Pancreas (tissue), 10 donors: ENCODE measurements at regions not wholly inside any gene's neighbourhood (a gene's known extent, or its start where the extent isn't known, plus 50 kb on each side); places are given as distances from the start of the nearest gene placed in this dataset.

Experiments
- ATAC-seq, 4 donors: fragments of 200-7000 bp; cut with Tn5 transposase; one replicate each; pipeline versions ENCODE4 v1.8.0 to v1.9.1; 2020; ENCODE audit warnings: mild to moderate bottlenecking in 4 of 4, moderate library complexity in 4 of 4
- DNase-seq, 6 donors: peaks; one replicate each; pipeline ENCODE4 v3.0.0-alpha.2; 2020
- FAIRE-seq: peaks from 2 replicates; lab custom pipeline; 2012; peaks lifted over from hg19 to GRCh38; lab: Jason Lieb, UNC
- H3K27ac ChIP-seq, 4 donors: fragments of 200-600 bp; sonication (generic); 1 replicate in 3 of 4; 2 replicates in 1 of 4; pipeline versions ENCODE4 v1.5.0 to v1.8.0; 2020
- H3K27me3 ChIP-seq, 4 donors: fragments of 200-600 bp; one replicate each; pipeline ENCODE4 v1.8.0; 2021
- H3K36me3 ChIP-seq, 3 donors: fragments of 200-600 bp; sonication (generic) in 1 of 3; one replicate each; pipeline versions ENCODE4 v1.5.0 to v1.8.0; 2020 to 2021
- H3K4me1 ChIP-seq, 3 donors: fragments of 200-600 bp; one replicate each; pipeline ENCODE4 v1.8.0; 2021
- H3K4me3 ChIP-seq, 4 donors: fragments of 200-600 bp; sonication (generic) in 2 of 4; one replicate each; pipeline versions ENCODE4 v1.5.0 to v1.8.0; 2020 to 2021
- H3K9me3 ChIP-seq, 4 donors: fragments of 200-600 bp; one replicate each; pipeline ENCODE4 v1.8.0; 2021
- WGBS, 2 donors: extraction: QIAGEN DNeasy Blood & Tissue Kit; methylation state at CpG; one replicate each; pipeline ENCODE4 v1.1.7; 2013; 5-methylcytosine and 5-hydroxymethylcytosine counted together
- intact Hi-C, 3 donors: fragments of 100-400 bp; cut with DNase I; formaldehyde crosslinking; loops; one replicate each; pipeline versions ENCODE4 v1.11.1 to v1.14.2; 2022
- TF ChIP-seq, protein P1 (sequence below), 4 donors: fragments of 200-600 bp; sonication (generic) in 3 of 4; IDR thresholded peaks; one replicate each; pipeline versions ENCODE4 v1.5.0 to v1.8.0; 2021; ENCODE audit warnings: antibody characterized with exemption in 4 of 4
- donor health status: healthy with polysubstance abuse.
- donor health status: DM: no; HTN: no; CAD: no; lungs with moderate emphysema.
- donor health status: DM: no; HTN: no; CAD: no.
- donor health status: control.
- donor health status: control.
- donor health status: Bipolar disorder and iron deficiency.
- donor health status: DM: yes; HTN: yes; CAD: no.
- donor health status: DM: no; HTN: no; CAD: no.
- donor health status: DM: no; HTN: no; CAD: no.
- donor health status: DM: yes; HTN: yes; CAD: no.

DNA sequence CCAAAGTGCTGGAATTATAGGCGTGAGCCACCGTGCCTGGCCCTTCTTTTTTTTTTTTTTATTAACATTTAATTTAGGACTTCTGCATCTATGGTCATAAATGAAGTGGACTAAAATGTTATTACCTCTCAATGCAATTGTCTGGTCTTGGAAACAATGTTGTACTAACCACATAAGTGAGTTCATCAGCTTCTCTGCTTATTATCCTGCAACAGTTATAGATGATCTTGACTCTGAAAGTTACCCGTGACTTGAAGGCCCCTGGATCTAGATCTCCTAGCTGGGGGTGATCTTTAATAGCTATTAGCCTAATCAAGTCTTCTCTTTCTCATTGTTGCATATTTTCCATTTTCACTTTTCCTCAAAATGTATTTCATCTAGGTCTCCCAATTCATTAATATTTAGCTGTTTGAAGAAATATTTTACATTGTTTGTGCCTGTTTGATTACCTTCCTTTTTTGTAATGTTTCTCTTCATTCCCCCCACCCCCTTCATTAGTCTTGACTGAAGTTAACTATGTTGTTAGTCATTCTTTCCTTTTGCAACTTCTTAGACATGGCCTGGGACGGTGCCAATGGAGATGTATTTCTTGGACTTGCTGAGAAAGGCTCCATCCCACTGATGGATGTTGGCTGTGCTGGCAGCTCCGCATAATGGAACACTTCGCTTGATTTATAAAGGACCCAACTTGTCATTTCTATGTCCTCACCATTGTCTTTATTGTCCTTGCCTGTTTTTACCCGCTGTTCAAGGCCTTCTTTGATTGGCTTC is 141.6 kb upstream of the RIOK3 start:
- DNase-seq (no peak), ATAC-seq (peak in 1 of 4 donors; percentile 35), FAIRE-seq (no peak)
- H3K4me3 ChIP-seq: no peak overlapping the region
- H3K36me3 ChIP-seq: no peaks in the 10 kb centered on the region
- TF ChIP-seq, protein P1, sequence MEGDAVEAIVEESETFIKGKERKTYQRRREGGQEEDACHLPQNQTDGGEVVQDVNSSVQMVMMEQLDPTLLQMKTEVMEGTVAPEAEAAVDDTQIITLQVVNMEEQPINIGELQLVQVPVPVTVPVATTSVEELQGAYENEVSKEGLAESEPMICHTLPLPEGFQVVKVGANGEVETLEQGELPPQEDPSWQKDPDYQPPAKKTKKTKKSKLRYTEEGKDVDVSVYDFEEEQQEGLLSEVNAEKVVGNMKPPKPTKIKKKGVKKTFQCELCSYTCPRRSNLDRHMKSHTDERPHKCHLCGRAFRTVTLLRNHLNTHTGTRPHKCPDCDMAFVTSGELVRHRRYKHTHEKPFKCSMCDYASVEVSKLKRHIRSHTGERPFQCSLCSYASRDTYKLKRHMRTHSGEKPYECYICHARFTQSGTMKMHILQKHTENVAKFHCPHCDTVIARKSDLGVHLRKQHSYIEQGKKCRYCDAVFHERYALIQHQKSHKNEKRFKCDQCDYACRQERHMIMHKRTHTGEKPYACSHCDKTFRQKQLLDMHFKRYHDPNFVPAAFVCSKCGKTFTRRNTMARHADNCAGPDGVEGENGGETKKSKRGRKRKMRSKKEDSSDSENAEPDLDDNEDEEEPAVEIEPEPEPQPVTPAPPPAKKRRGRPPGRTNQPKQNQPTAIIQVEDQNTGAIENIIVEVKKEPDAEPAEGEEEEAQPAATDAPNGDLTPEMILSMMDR (IDR thresholded peaks at IDR 0.05): no peak
- H3K4me1 ChIP-seq: no peaks in the 10 kb centered on the region
- H3K9me3 ChIP-seq: no peaks in the 10 kb centered on the region
- H3K27ac ChIP-seq: no peak overlapping the region
- WGBS, 2 donors: 91 to 98% methylated on average over 7 of the region's 7 CpGs
- H3K27me3 ChIP-seq: no peaks in the 10 kb centered on the region
- intact Hi-C loops: no loop called here

DNA sequence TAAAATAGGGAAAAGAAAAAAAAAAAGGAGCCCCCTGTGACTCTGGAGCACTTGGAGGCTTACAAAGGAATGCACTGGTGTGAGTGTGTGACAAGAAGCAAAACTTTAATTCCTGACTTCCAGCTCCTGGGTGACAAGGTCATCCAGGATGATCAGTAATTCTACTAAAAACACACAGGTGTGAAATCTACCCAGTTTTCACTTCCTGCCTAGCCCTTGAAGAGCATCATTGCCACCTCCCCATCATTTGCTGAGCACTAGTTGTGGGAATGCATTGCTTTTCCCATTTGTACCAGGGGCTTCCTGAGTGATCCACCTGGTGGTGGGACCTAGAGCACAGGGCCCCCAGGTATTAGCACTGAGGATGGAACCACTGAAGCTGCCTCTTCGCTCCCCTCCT is 139.7 kb upstream of the RIOK3 start:
- TF ChIP-seq, protein P1 (IDR thresholded peaks at IDR 0.05): no peak
- Histone ChIP-seq H3K36me3 (no peaks in the 10 kb centered on the region), H3K4me3 (no peak overlapping the region), H3K4me1 (no peaks in the 10 kb centered on the region), H3K27ac (no peak overlapping the region), H3K9me3 (no peaks in the 10 kb centered on the region), H3K27me3 (no peaks in the 10 kb centered on the region)
- FAIRE-seq (no peak), ATAC-seq (no peak), DNase-seq (no peak)
- 92 to 98% methylated on average over 1 of the region's 1 CpG for WGBS, 2 donors
- intact Hi-C loops: no loop called here

DNA sequence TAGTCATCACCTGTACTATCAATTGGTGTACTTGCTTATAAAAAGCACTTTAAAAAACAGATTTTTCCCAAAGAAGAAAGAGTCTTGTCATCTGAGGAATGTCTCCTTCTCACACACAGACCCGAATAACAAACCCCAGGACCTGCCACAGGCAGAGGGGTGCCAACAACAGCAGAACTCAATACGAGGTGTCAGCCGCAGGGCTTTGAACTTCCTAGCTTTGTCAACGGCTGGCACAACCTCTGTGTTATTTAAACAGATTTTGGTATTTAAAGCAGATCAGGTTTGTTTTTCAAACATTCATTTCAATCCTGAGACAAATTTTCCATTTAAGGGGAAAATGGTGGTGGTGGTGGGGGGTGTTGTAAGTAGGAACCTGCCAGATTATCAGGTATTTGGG is 138.4 kb upstream of the RIOK3 start:
- ATAC-seq: no peak
- WGBS, 2 donors: 90 to 92% methylated on average over 4 of the region's 4 CpGs
- Histone ChIP-seq H3K27ac (no peak overlapping the region), H3K36me3 (no peaks in the 10 kb centered on the region), H3K4me1 (no peaks in the 10 kb centered on the region), H3K9me3 (no peaks in the 10 kb centered on the region), H3K4me3 (no peak overlapping the region), H3K27me3 (no peaks in the 10 kb centered on the region)
- DNase-seq: no peak
- intact Hi-C loops: no loop called here
- TF ChIP-seq, protein P1 (IDR thresholded peaks at IDR 0.05): no peak
- no peak for FAIRE-seq

DNA sequence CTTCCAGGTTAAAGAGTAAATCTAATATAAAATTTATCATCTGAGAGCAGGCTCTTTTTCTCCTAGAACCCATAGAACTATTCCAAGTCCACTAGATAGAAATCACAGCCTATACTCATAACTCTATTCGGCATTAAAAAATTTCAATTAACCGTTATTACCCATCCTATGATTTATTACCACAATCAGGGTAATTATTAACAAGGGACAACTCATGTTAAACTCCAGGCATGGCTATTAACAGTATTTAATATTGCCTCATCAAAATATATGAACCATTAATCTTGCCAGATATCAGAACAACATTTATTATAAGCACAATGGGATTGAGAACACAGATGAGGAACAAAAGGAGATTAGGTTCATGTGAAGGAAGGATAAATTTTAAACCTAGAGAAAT is 136.8 kb upstream of the RIOK3 start:
- Histone ChIP-seq H3K9me3 (no peaks in the 10 kb centered on the region), H3K36me3 (no peaks in the 10 kb centered on the region), H3K4me3 (no peak overlapping the region), H3K27me3 (no peaks in the 10 kb centered on the region), H3K4me1 (no peaks in the 10 kb centered on the region), H3K27ac (no peak overlapping the region)
- FAIRE-seq (no peak), DNase-seq (no peak), ATAC-seq (no peak)
- intact Hi-C loops: no loop called here
- 66 to 72% methylated on average over 2 of the region's 2 CpGs for WGBS, 2 donors
- TF ChIP-seq, protein P1 (IDR thresholded peaks at IDR 0.05): no peak

DNA sequence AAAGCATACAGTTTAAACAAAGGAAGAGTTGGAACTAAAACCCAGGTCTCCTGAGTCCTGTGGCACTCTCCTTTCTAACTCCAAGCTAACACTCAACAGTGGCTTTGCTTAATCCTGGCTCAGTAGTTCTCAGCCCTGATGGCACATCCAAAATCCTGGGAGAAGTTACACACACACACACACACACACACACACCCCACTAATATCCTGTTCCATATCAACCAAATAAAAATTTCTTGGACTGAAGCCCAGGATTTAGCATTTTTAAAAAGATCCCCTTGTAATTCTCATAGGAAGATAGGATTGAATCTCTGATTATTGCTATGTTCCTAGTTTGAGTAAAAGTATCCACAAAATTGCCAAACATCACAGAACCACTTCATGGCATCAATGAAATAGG is 136.1 kb upstream of the RIOK3 start:
- Histone ChIP-seq H3K4me1 (no peaks in the 10 kb centered on the region), H3K27me3 (no peaks in the 10 kb centered on the region), H3K36me3 (no peaks in the 10 kb centered on the region), H3K4me3 (no peak overlapping the region), H3K27ac (no peak overlapping the region), H3K9me3 (no peaks in the 10 kb centered on the region)
- DNase-seq: no peak
- TF ChIP-seq, protein P1 (IDR thresholded peaks at IDR 0.05): no peak
- intact Hi-C loops: no loop called here
- ATAC-seq: no peak
- FAIRE-seq: no peak
